ENCODE measurements at regions not wholly inside any gene's neighbourhood (a gene's known extent, or its start where the extent isn't known, plus 50 kb on each side); places are given as distances from the start of the nearest gene placed in this dataset.
A peak's percentile ranks its signal among the peaks of the same experiment; 100 is the strongest.
"Not testable (repeated sequence)": the region's sequence is repeated elsewhere in the genome, so short reads cannot be mapped to it uniquely, and the experiment has no call there.

- no peak for DNase-seq
Measured at GRCh38 chr6:19714434-19715166, 122.6 kb upstream of the ID4 start.

GRCh38 chr6:19715167-19715551 is 122.0 kb upstream of the ID4 start:
- no peak for DNase-seq

GRCh38 chr6:19719691-19720128 is 117.5 kb upstream of the ID4 start:
- DNase-seq: peak; percentile 35

GRCh38 chr6:19721766-19722377 is 115.3 kb upstream of the ID4 start:
- DNase-seq: no peak

GRCh38 chr6:19722999-19723398 is 114.2 kb upstream of the ID4 start:
- no peak for DNase-seq

- no peak for DNase-seq
Measured at GRCh38 chr6:19723545-19723944, 113.6 kb upstream of the ID4 start.

DNA sequence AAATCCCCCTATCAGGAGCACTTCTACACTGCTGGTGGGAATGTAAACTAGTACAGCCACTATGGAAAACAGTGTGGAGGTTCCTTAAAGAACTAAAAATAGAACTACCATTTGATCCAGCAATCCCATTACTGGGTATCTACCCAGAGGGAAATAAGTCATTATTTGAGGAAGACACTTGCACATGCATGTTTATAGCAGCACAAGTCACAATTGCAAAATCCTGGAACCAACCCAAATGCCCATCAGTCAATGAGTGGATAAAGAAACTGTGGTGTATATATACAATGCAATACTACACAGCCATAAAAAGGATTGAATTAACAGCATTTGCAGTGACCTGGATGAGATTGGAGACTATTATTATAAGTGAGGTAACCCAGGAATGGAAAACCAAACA is 111.7 kb upstream of the ID4 start:
- DNase-seq: not testable (repeated sequence)

GRCh38 chr6:19731282-19731681 is 105.9 kb upstream of the ID4 start:
- no peak for DNase-seq

GRCh38 chr6:19734061-19734460 is 103.1 kb upstream of the ID4 start:
- DNase-seq: no peak

- DNase-seq: no peak
Measured at GRCh38 chr6:19734519-19734918, 102.7 kb upstream of the ID4 start.

GRCh38 chr6:19736066-19736465 is 101.1 kb upstream of the ID4 start:
- no peak for DNase-seq

- no peak for DNase-seq
Measured at GRCh38 chr6:19738010-19738409, 99.2 kb upstream of the ID4 start.

DNA sequence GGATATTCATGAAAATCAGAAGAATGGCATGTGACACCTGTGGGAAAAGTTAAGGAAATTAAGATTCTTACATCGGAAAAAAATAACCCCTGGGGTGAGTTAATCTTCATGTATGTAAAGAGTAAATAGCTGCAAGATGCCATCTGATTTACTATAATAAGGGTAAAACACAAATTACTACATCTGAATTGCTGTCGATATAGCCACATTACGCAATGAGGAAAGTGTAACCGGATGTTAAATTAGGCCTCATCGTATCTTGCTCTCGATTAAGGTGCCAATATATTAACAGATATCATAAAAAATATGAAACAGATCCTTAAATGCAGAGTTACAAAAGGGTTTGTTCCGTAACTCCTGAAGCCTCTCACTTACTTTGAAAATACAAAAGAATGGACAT is 87.4 kb upstream of the ID4 start:
- DNase-seq: no peak

- DNase-seq: no peak
Measured at GRCh38 chr6:19752746-19753145, 84.4 kb upstream of the ID4 start.

DNA sequence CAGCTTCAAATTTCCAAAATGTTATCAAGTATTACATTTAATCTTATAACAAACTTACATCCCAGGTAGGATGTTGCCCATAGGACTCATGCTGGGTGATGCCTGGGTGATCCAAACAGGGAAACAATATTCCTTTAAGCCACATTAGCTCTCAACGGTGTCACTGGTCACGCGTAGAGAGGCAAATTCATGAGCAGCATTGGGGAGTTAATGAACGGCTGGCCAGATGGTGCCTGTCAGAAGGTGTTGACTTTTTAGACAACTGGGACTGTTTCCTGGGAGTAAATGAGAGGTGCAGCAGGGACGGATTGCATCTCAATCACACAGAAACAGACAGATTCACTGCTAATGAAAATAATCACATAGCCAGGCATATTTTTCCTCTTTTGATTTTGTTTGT is 83.3 kb upstream of the ID4 start:
- DNase-seq: peak; percentile 68

GRCh38 chr6:19754686-19755085 is 82.5 kb upstream of the ID4 start:
- DNase-seq: no peak

DNA sequence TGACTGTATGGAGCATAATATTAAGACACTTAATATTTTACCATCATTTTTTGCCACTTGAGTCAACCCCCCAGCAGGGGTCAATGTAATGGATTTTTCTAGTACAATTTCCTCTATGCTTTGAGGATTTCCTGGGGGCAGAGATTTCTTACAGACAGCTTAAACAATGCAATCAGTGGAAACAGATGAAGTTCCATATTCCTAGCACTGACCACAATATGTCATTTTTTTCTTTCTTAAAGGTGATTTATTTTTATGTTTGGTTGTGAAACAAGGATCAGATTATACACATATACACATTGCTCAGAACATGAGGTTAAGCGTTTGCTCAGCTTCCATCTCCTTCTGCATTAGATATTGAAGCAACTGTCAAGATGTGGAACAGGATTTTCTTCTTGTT is 82.0 kb upstream of the ID4 start:
- DNase-seq: no peak

GRCh38 chr6:19757036-19757435 is 80.1 kb upstream of the ID4 start:
- no peak for DNase-seq

DNA sequence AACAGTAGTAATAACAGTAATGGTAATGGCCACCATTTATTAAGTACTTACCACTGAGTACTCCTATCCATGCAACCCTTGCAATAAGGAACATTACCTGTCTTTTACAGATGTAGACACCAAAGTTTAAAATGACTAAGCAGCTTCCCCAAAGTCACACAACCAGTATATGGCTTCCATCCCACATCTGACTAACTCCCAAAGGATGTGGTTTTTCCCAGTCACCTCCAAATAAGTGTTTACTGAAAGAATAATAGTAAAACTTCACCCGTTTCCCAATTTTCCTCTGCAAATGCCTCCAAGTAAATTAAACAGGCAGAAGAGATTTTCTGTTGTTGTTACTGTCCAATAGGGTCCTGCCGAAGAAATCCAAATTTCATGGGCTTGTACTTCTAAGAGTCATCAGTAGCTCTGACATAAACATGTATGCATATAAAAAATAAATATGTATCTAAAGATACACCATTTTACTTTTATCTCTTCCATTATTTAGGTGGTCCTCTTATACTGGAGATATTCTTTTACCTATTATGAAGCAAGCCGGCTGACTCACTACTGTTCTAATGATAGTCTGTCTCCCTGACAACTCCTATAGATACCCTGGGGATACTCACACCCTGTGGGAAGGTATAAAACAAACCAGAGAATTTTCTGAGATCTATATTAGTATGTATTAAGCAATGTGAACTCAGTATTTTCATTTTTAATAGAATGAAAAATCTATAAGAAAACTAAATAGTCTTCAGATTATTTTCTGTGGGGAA is 77.9 kb upstream of the ID4 start:
- DNase-seq: no peak

GRCh38 chr6:19761121-19761520 is 76.0 kb upstream of the ID4 start:
- DNase-seq: no peak

DNA sequence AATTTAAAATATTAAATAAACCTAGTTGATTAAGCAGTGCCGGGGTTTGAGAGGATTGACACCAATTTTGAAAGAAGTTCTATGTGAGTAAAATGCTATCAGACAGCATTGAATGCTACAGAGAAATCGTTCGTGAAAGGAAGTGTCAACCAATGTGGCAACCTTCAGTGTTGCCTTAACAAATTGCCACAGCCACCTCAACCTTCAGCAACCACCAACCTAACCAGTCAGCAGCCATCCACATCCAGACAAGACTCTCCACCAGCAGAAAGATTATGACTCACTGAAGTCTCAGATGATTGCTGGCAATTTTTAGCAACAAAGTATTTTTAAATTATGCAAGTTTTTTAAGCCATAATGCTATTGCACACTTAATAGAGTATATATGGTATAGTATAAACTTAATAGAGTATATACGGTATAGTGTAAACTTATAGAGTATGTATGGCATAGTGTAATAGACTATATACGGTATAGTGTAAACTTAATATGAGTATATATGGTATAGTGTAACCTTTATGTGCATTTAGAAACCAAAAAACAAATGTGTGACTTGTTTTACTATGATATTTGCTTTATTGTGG is 65.3 kb upstream of the ID4 start:
- no peak for DNase-seq

DNA sequence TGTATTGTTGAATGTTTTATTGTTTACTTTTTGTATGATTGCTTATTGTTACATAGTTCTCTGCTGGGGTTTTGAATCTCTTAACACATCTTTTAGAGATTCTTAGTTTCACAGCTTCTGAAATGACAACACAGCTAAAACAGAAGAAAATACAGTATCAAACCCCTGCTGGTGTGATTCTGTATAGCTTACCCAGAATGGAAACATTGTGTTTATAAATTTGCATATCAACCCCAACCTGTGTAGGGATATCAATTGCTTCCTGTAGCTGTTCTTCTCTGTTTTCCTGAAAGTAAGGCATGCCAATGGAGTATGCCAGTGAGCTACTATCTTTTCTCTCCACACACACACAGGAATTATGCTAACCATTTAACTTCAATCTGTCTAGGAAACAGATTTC is 64.3 kb upstream of the ID4 start:
- no peak for DNase-seq

GRCh38 chr6:19781269-19781668 is 55.9 kb upstream of the ID4 start:
- no peak for DNase-seq

GRCh38 chr6:19782588-19782987 is 54.6 kb upstream of the ID4 start:
- DNase-seq: no peak
